Panc1 (cell line): ENCODE measurements at regions not wholly inside any gene's neighbourhood (a gene's known extent, or its start where the extent isn't known, plus 50 kb on each side); places are given as distances from the start of the nearest gene placed in this dataset.

ENCODE experiments used
- ATAC-seq: fragments of 200-7000 bp; cut with Tn5 transposase; 2 replicates; pipeline ENCODE4 v1.9.1; 2020; ENCODE audit warnings: mild to moderate bottlenecking, moderate library complexity
- BruUV-seq: library from RNA; stranded (reverse); fragments of 400-500 nt; replicated peaks from 2 replicates; lab custom pipeline; 2021; lab: Mats Ljungman, UMichigan
- CTCF ChIA-PET: fragments of 300-600 bp; sonication (Branson Sonifier 250); formaldehyde crosslinking; loops from one replicate; lab custom pipeline; 2022; ENCODE audit warnings: antibody characterized with exemption; lab: Charles Lee
- POLR2A ChIA-PET: fragments of 300-600 bp; sonication (Branson Sonifier 250); formaldehyde crosslinking; loops from one replicate; lab custom pipeline; 2022; ENCODE audit warnings: antibody characterized with exemption; lab: Charles Lee
- DNase-seq: peaks from one replicate; pipeline ENCODE4 v3.0.0-alpha.2; 2010; ENCODE audit warnings: low read depth, low spot score
- H3K27ac ChIP-seq: 2 replicates; pipeline ENCODE4 v1.5.1; 2011; ENCODE audit warnings: mild to moderate bottlenecking, low read length, inconsistent platforms
- H3K27me3 ChIP-seq: fragments of 200-500 bp; sonication (Bioruptor generic); 2 replicates; pipeline ENCODE4 v1.6.0; 2014; ENCODE audit warnings: low read length, inconsistent platforms; ENCODE audit not compliant: control insufficient read depth, insufficient read depth
- H3K36me3 ChIP-seq: fragments of 200-500 bp; sonication (Bioruptor generic); 2 replicates; pipeline ENCODE4 v1.5.1; 2014; ENCODE audit warnings: inconsistent platforms, mild to moderate bottlenecking, low read length, moderate library complexity; ENCODE audit not compliant: control insufficient read depth, insufficient read depth
- H3K4me1 ChIP-seq: 2 replicates; pipeline ENCODE4 v1.5.1; 2011; ENCODE audit warnings: inconsistent platforms, mild to moderate bottlenecking, low read length, moderate library complexity; ENCODE audit not compliant: control insufficient read depth, insufficient read depth
- H3K4me3 ChIP-seq, 2 experiments: 2 replicates each; pipeline ENCODE4 v1.5.1; 2011 to 2012; ENCODE audit warnings: low read depth in 2 of 2, low read length in 2 of 2, mild to moderate bottlenecking in 2 of 2, inconsistent platforms in 1 of 2, moderate library complexity in 1 of 2
- H3K9me3 ChIP-seq: fragments of 200-500 bp; sonication (Bioruptor generic); 2 replicates; pipeline ENCODE4 v1.5.1; 2014; ENCODE audit warnings: low read depth, mild to moderate bottlenecking, inconsistent platforms, low read length, moderate library complexity; ENCODE audit not compliant: control insufficient read depth, insufficient read depth
- CTCF ChIP-seq: fragments of 450-650 bp; IDR thresholded peaks from 2 replicates; pipeline ENCODE4 v1.5.1; 2017; ENCODE audit warnings: mild to moderate bottlenecking
- POLR2AphosphoS5 ChIP-seq: IDR thresholded peaks from 2 replicates; pipeline ENCODE4 v1.6.1; 2012; ENCODE audit warnings: mild to moderate bottlenecking, low read depth, low read length, moderate library complexity
- REST ChIP-seq, 2 experiments: IDR thresholded peaks; 2 replicates each; pipeline ENCODE4 v1.6.1; 2011 to 2012; ENCODE audit warnings: low read depth in 2 of 2, control low read depth in 1 of 2, low read length in 1 of 2, mild to moderate bottlenecking in 1 of 2, moderate library complexity in 1 of 2; ENCODE audit not compliant: insufficient read depth in 1 of 2
- SIN3A ChIP-seq: IDR thresholded peaks from 2 replicates; pipeline ENCODE4 v1.6.1; 2012; ENCODE audit warnings: low read depth, mild to moderate bottlenecking, low read length, moderate library complexity, borderline replicate concordance; ENCODE audit not compliant: insufficient read depth
- TCF7L2 ChIP-seq: IDR thresholded peaks from 2 replicates; pipeline ENCODE4 v1.6.1; 2011; ENCODE audit warnings: mild to moderate bottlenecking, low read depth, low read length, inconsistent platforms
- in situ Hi-C: cut with HindIII; loops from 2 replicates; pipeline ENCODE4 v1.10.0; 2016; ENCODE audit warnings: low sequenced_read_pairs, low pct_unique_long_range_greater_than_20kb
- intact Hi-C: fragments of 100-400 bp; cut with micrococcal nuclease; formaldehyde crosslinking; loops from one replicate; pipeline ENCODE4 v1.10.0; 2022; ENCODE audit not compliant: unreplicated experiment

- H3K4me1 ChIP-seq: no peaks in the 10 kb centered on the region
- no peak overlapping the region for H3K4me3 ChIP-seq
- intact Hi-C loops: no loop called here
- no peak overlapping the region for H3K27ac ChIP-seq
- in situ Hi-C loops: no loop called here
- no peaks in the 10 kb centered on the region; the same call in none of the 2 replicates for H3K27me3 ChIP-seq
- H3K36me3 ChIP-seq: no peaks in the 10 kb centered on the region
- no peaks in the 10 kb centered on the region for H3K9me3 ChIP-seq
- ATAC-seq (no peak), DNase-seq (no peak)
- ChIA-PET POLR2A (no interaction called here), CTCF (no interaction called here)
- BruUV-seq: no TSS peak
- no peak for TF ChIP-seq SIN3A
- no peak for TF ChIP-seq POLR2AphosphoS5
- TF ChIP-seq TCF7L2: no peak
- TF ChIP-seq REST (IDR thresholded peaks at IDR 0.05; ENCODE audit: insufficient read depth in 1 of 2, low read depth in 2 of 2, low read length in 1 of 2): no peak
- TF ChIP-seq CTCF: no peak
These were observed 187.3 kb upstream of the CTAGE1 start for GRCh38 chr18:22604986-22605421.

GRCh38 chr18:22605736-22606135 is 188.0 kb upstream of the CTAGE1 start:
- TF ChIP-seq SIN3A (no peak), TCF7L2 (no peak), POLR2AphosphoS5 (no peak), REST (IDR thresholded peaks at IDR 0.05; ENCODE audit: insufficient read depth in 1 of 2, low read depth in 2 of 2, low read length in 1 of 2) (no peak), CTCF (no peak)
- no TSS peak for BruUV-seq
- ATAC-seq (no peak), DNase-seq (no peak)
- Histone ChIP-seq H3K36me3 (no peaks in the 10 kb centered on the region), H3K27ac (no peak overlapping the region), H3K27me3 (no peaks in the 10 kb centered on the region; the same call in none of the 2 replicates), H3K9me3 (no peaks in the 10 kb centered on the region), H3K4me1 (no peaks in the 10 kb centered on the region), H3K4me3 (no peak overlapping the region)
- in situ Hi-C loops: no loop called here
- intact Hi-C loops: no loop called here
- ChIA-PET POLR2A (no interaction called here), CTCF (no interaction called here)
